HK-2 (cell line): ENCODE measurements at regions not wholly inside any gene's neighbourhood (a gene's known extent, or its start where the extent isn't known, plus 50 kb on each side); places are given as distances from the start of the nearest gene placed in this dataset.

Experiments
- DNase-seq: peaks from one replicate; pipeline ENCODE4 v3.0.0-alpha.2; 2018; ENCODE audit not compliant: unreplicated experiment

GRCh38 chr18:70457788-70458187 is 168.9 kb downstream of the SOCS6 start:
- no peak for DNase-seq

DNA sequence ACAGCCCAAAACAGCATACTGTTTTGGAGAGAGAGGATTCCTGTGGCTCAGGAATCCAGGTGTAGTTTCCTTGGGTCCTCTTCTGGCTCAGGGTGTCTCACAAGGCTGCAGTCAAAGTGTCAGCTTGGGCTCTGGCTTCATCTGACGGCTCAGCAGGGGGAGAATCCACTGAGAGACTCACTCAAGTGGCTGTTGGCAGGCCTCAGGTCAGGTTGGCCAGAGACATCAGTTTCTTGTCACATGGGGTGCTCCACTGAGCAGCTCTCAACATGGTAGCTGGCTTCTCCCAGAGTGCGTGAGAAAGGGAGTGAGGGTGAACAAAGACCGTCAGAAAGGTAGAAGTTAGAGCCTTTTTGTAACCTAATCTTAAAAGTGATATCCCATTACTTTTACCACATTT is 168.4 kb downstream of the SOCS6 start:
- no peak for DNase-seq

- DNase-seq, result no peak
Observed at GRCh38 chr18:70456376-70456775, 167.5 kb downstream of the SOCS6 start.

- no peak for DNase-seq
Observed at GRCh38 chr18:70455731-70456130, 166.9 kb downstream of the SOCS6 start.

GRCh38 chr18:70454704-70455322 is 166.0 kb downstream of the SOCS6 start:
- peak; percentile 14 for DNase-seq

- DNase-seq, result no peak
Observed at GRCh38 chr18:70453058-70453775, 164.4 kb downstream of the SOCS6 start.

- no peak for DNase-seq
Observed at GRCh38 chr18:70452501-70452900, 163.7 kb downstream of the SOCS6 start.

DNA sequence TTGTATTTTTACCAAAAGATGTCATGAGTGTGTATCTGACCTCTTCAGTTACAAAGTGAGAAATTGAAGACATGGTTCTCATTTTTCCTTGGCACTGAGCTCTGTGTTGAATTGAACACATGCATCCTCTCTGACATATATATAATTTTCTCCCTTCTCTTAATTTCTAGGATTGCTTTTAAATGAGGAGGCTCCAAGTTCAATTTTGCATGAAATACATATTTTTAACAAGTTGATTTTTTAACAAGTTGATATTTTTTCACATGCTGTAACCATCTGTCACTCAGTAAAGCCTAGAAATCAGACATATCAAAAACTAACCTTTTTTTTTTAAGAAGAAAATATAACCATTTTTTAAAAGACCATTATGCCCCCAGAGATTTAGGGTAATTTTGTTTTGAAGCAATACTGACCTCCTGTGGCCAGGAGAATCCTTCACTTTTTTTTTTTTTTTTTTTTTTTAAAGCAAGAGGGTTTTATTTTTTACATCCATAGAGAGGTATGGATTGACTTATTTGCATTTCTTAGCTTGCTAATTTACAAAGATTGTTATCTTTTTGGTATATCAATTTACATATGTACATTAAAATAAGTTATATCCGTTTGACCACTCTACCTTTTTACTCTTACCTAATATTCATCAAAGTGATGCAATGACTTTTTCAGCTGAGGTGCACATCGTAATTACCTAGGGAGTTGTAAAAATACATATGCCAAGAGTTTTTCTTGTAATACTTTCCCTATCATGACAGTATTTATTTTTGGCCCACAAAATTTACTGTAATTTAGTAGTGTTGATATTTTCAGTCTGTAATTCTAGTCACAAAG is 161.8 kb downstream of the SOCS6 start:
- DNase-seq, result no peak

- no peak for DNase-seq
Observed at GRCh38 chr18:70448588-70448987, 159.7 kb downstream of the SOCS6 start.

DNA sequence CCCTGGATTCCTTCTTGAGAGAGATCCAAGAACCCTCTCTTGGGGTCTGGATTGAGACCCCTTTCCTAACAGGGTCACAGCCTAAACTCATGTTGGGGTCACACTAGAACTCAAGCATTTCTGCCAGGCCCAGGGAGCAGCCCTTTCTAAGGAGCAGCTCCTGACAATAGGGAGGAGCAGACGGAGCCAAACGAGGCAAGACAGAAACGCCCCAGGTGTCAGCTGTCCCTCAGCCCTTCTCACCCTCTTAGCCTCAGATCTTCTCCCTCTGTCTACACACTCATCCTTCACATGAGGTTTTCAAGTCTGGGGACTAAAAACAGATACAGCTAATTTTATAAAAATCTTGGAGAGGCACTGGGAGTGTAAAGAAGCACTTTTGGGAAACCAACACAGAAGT is 157.2 kb downstream of the SOCS6 start:
- DNase-seq, result no peak

GRCh38 chr18:70442933-70443332 is 154.1 kb downstream of the SOCS6 start:
- no peak for DNase-seq

GRCh38 chr18:70432804-70433400 is 144.1 kb downstream of the SOCS6 start:
- no peak for DNase-seq

GRCh38 chr18:70431203-70431624 is 142.4 kb downstream of the SOCS6 start:
- DNase-seq, result no peak

- DNase-seq, result no peak
Observed at GRCh38 chr18:70430501-70431173, 141.8 kb downstream of the SOCS6 start.

- DNase-seq, result no peak
Observed at GRCh38 chr18:70429847-70430500, 141.1 kb downstream of the SOCS6 start.

DNA sequence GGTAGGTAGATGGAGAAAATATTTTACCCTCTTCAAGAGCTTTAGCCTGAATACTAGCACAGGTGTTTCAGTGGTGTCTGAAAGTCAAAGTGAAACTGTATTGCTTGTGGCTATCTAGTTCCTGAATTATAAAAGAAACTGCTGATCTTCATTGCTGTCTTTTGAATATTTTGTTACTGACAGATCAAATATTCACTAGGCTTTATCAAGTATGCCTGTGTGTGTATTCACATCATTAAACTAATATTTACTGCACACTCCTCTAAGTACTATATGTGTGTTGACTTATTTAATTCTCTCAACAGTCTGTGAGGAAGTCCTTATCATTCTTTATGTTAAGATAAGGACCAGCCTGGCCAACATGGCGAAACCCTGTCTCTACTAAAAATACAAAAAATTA is 139.6 kb downstream of the SOCS6 start:
- DNase-seq, result no peak

DNA sequence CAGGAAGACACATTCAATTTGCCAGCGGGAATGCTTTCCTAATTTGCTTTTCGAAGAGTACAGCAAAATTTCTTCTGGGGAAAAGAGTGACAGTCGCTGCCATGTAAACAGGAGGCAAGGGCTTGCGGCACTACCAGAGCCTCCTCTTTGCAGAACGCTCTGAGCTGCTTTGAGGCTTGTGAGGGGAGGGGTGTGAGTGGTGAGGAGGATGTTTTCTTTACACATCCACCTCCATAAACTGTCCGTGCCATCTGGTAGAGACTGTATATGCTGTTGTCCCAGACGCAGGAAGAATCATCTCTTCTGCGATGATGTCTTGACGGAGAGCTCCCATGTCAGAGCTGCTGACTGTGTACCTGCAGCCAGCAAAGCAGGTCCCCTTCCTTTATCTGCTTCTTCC is 138.0 kb downstream of the SOCS6 start:
- no peak for DNase-seq

- no peak for DNase-seq
Observed at GRCh38 chr18:70425236-70425635, 136.4 kb downstream of the SOCS6 start.

DNA sequence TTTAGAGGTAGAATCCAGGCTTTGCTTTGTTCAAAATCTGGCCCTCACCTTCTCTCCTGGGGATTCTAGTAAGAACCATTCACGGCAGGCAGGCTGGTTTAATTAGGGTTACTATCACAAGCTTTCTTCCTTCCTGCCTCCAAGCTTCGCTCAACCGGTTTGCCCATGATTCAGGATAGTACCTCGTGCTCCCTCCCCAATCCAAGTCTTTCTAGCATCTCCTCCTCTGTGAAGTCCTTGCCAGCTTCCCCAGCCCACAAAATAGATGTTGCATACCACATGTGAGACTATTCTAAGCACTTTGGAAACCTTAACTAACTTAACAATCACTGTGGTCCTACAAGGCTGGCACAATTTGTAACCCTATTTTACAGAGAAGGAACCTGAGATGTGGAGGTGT is 135.1 kb downstream of the SOCS6 start:
- DNase-seq, result no peak

- no peak for DNase-seq
Observed at GRCh38 chr18:70423120-70423519, 134.3 kb downstream of the SOCS6 start.

- DNase-seq, result no peak
Observed at GRCh38 chr18:70422391-70422965, 133.6 kb downstream of the SOCS6 start.
